ENCODE measurements at regions not wholly inside any gene's neighbourhood (a gene's known extent, or its start where the extent isn't known, plus 50 kb on each side); places are given as distances from the start of the nearest gene placed in this dataset.

GRCh38 chr10:21317902-21318301 lies 207.6 kb downstream of the SKIDA1 start:
- no peaks in the 10 kb centered on the region for H3K27me3 ChIP-seq
- H3K4me1 ChIP-seq = peaks cover 0 to 38% of the 10 kb centered on the region in 2 donors
- TF ChIP-seq, protein P1, sequence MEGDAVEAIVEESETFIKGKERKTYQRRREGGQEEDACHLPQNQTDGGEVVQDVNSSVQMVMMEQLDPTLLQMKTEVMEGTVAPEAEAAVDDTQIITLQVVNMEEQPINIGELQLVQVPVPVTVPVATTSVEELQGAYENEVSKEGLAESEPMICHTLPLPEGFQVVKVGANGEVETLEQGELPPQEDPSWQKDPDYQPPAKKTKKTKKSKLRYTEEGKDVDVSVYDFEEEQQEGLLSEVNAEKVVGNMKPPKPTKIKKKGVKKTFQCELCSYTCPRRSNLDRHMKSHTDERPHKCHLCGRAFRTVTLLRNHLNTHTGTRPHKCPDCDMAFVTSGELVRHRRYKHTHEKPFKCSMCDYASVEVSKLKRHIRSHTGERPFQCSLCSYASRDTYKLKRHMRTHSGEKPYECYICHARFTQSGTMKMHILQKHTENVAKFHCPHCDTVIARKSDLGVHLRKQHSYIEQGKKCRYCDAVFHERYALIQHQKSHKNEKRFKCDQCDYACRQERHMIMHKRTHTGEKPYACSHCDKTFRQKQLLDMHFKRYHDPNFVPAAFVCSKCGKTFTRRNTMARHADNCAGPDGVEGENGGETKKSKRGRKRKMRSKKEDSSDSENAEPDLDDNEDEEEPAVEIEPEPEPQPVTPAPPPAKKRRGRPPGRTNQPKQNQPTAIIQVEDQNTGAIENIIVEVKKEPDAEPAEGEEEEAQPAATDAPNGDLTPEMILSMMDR (IDR thresholded peaks at IDR 0.05) = no peak
- no peaks in the 10 kb centered on the region for H3K36me3 ChIP-seq
- H3K4me3 ChIP-seq = no peak overlapping the region
- H3K9me3 ChIP-seq = no peaks in the 10 kb centered on the region
- H3K27ac ChIP-seq = no peak overlapping the region
- DNase-seq (ENCODE audit: low spot score) = no peak

DNA sequence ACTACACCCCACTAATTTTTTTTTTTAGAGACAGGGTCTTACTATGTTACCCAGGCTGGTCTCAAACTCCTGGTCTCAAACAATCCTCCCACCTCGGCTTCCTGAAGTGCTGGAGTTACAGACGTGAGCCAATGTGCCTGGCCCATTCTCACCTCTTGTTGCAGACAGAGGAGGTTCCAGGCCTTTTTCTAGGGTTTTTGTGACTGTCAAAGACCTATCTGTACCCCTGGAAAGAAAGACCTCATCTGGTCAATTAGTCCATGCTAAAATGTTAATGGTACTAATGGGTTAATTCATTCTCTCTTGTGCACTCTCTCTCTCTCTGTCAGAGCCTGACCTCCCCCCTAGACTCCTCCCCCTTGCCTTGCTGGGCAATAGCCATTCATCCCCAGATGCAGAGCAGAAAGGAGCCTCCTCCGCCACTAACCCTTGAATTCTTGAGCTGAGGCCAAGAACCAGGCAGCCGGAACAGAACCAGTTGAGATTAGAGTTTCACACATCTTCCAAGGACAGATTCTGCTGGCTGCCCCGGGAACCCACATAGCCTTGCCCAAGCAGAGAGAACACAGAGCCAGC lies 209.7 kb downstream of the SKIDA1 start:
- peaks cover 0 to 38% of the 10 kb centered on the region in 2 donors for H3K4me1 ChIP-seq
- peak overlapping the region; percentile 64 to 79 for H3K27ac ChIP-seq
- no peaks in the 10 kb centered on the region for H3K36me3 ChIP-seq
- TF ChIP-seq, protein P1 (IDR thresholded peaks at IDR 0.05) = no peak
- H3K4me3 ChIP-seq = no peak overlapping the region
- H3K27me3 ChIP-seq = no peaks in the 10 kb centered on the region
- DNase-seq (ENCODE audit: low spot score) = peak; percentile 85
- no peaks in the 10 kb centered on the region for H3K9me3 ChIP-seq

DNA sequence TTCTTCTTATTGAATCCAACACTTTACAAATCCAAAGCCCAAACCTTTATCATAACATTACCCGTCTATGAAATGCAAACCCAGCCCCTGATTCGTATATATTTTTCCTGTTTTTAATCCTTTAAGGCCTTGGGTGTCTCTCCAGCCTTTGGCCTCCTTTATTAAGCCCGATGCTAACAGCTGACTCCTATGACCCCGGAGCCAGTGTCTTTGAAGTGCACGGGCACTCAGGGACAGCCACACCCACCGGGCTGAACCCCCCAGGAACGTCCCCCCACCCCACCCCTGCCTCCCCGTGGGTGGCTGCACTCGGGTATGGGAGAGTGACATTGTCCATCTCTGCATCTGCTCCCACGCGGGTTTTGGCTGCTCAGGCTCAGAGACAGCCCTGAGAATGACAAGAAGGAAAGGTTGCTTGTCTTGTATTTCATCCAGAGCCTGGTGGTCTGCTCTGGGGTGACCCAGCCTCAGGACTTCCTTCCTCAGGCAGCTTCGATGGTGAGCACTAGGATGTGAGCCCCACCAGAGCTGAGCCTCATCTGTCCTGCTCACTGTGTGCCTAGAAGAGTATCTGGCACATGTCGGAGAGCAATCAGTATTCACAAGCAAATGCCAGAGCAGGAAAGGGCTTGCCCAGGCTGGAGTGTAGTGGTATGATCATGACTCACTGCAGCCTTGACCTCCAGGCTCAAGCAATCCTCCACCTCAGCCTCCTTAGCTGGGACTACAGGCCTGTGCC lies 210.4 kb downstream of the SKIDA1 start:
- Histone ChIP-seq H3K27me3 (no peaks in the 10 kb centered on the region), H3K36me3 (no peaks in the 10 kb centered on the region), H3K4me1 (peaks cover 0 to 38% of the 10 kb centered on the region in 2 donors), H3K9me3 (no peaks in the 10 kb centered on the region), H3K27ac (peak overlapping the region; percentile 64 to 79), H3K4me3 (no peak overlapping the region)
- TF ChIP-seq, protein P1 (IDR thresholded peaks at IDR 0.05) = no peak
- DNase-seq (ENCODE audit: low spot score) = peak; percentile 65

DNA sequence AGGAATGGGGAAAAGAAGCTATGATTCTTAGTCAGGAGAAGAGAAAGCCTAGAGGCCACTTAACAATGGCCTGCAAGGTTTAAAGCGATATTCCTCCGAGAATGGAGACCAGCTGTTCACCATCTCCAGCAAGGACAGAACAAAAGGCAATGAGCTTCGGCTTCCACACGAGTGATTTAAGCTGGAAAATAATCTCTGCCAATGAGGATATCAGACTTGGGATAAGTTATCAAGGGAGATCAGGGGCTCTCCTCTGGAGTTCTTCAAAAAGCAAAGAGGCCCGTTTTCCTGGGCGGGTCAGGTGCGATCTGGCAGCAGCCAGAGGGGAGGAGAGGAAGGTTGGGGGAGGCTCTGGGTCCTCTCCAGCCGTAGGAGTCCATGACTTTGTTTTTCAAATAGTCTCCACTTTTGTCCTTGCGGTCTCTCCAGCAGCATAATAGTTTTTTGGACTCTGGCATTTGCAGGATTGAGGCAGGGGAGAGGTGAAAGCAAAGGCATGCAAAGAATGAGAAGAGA lies 211.3 kb downstream of the SKIDA1 start:
- peak overlapping the region in 1 of 2 donors; percentile 8 for H3K27ac ChIP-seq
- H3K4me3 ChIP-seq = no peak overlapping the region
- H3K27me3 ChIP-seq = no peaks in the 10 kb centered on the region

DNA sequence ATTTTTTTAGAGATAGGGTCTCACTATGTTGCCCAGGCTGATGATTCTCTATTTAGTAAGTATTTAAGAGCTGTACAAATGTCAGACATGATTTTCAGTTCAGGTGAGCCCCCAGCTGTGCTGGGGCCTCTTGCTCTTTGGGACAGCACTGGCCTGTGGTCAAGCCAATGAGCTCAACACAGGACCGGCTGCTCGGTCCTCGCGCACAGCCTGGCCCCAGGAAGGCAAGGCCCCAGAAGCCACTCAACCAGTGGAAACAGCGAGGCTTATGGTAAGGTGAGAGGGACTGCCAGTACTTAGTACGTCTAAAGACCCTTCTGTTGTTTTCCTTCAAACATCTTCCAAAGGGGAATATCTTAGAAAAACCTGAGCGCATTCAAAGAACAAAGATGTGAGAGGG lies 211.8 kb downstream of the SKIDA1 start:
- H3K4me1 ChIP-seq = peaks cover 0 to 35% of the 10 kb centered on the region in 2 donors
- no peaks in the 10 kb centered on the region for H3K27me3 ChIP-seq
- H3K36me3 ChIP-seq = no peaks in the 10 kb centered on the region
- no peak overlapping the region for H3K4me3 ChIP-seq
- DNase-seq (ENCODE audit: low spot score) = no peak
- TF ChIP-seq, protein P1 (IDR thresholded peaks at IDR 0.05) = no peak
- no peak overlapping the region for H3K27ac ChIP-seq
- no peaks in the 10 kb centered on the region for H3K9me3 ChIP-seq

More for the DNA sequence above, 211.3 kb downstream of the SKIDA1 start:
- DNase-seq (ENCODE audit: low spot score) = no peak
- TF ChIP-seq, protein P1 (IDR thresholded peaks at IDR 0.05) = no peak
- peaks cover 0 to 38% of the 10 kb centered on the region in 2 donors for H3K4me1 ChIP-seq
- no peaks in the 10 kb centered on the region for H3K36me3 ChIP-seq
- no peaks in the 10 kb centered on the region for H3K9me3 ChIP-seq

Measured in right atrium auricular region (tissue), 2 donors.